ENCODE measurements at regions not wholly inside any gene's neighbourhood (a gene's known extent, or its start where the extent isn't known, plus 50 kb on each side); places are given as distances from the start of the nearest gene placed in this dataset.
"Not testable (repeated sequence)": the region's sequence is repeated elsewhere in the genome, so short reads cannot be mapped to it uniquely, and the experiment has no call there.

GRCh38 chr17:33858682-33859081 lies 396.4 kb upstream of the CCL2 start:
- DNase-seq, result no peak

- no peak for DNase-seq
Observed at GRCh38 chr17:33862772-33863602, 392.1 kb upstream of the CCL2 start.

GRCh38 chr17:33864758-33865229 lies 390.3 kb upstream of the CCL2 start:
- no peak for DNase-seq

GRCh38 chr17:33868899-33869298 lies 386.2 kb upstream of the CCL2 start:
- no peak for DNase-seq

GRCh38 chr17:33870936-33871335 lies 384.1 kb upstream of the CCL2 start:
- no peak for DNase-seq

- no peak for DNase-seq
Observed at GRCh38 chr17:33871720-33872540, 383.2 kb upstream of the CCL2 start.

GRCh38 chr17:33873201-33873617 lies 381.9 kb upstream of the CCL2 start:
- no peak for DNase-seq

- peak; percentile 21 to 60 for DNase-seq
Observed at GRCh38 chr17:33874617-33875060, 380.4 kb upstream of the CCL2 start.

- no peak for DNase-seq
Observed at GRCh38 chr17:33875973-33876372, 379.1 kb upstream of the CCL2 start.

GRCh38 chr17:33882273-33882672 lies 372.8 kb upstream of the CCL2 start:
- DNase-seq, result not testable (repeated sequence)

GRCh38 chr17:33882677-33883076 lies 372.4 kb upstream of the CCL2 start:
- not testable (repeated sequence) for DNase-seq

GRCh38 chr17:33888455-33888854 lies 366.6 kb upstream of the CCL2 start:
- DNase-seq, result no peak

GRCh38 chr17:33889040-33889439 lies 366.0 kb upstream of the CCL2 start:
- no peak for DNase-seq

- no peak for DNase-seq
Observed at GRCh38 chr17:33889766-33890165, 365.3 kb upstream of the CCL2 start.

GRCh38 chr17:33892717-33893591 lies 362.1 kb upstream of the CCL2 start:
- no peak for DNase-seq

GRCh38 chr17:33895491-33895890 lies 359.6 kb upstream of the CCL2 start:
- no peak for DNase-seq

GRCh38 chr17:33896263-33896662 lies 358.8 kb upstream of the CCL2 start:
- no peak for DNase-seq

- DNase-seq, result no peak
Observed at GRCh38 chr17:33901085-33901484, 354.0 kb upstream of the CCL2 start.

GRCh38 chr17:33902901-33903449 lies 352.1 kb upstream of the CCL2 start:
- no peak for DNase-seq

GRCh38 chr17:33904476-33904875 lies 350.6 kb upstream of the CCL2 start:
- DNase-seq, result no peak

- no peak for DNase-seq
Observed at GRCh38 chr17:33905338-33905800, 349.7 kb upstream of the CCL2 start.
